Lower leg skin (tissue), 4 donors: ENCODE measurements at regions not wholly inside any gene's neighbourhood (a gene's known extent, or its start where the extent isn't known, plus 50 kb on each side); places are given as distances from the start of the nearest gene placed in this dataset.

ENCODE experiments used
- DNase-seq, 2 donors: peaks; one replicate each; pipeline ENCODE4 v3.0.0-alpha.2; 2019; ENCODE audit warnings: low spot score in 2 of 2
- H3K4me3 ChIP-seq: fragments of 200-600 bp; sonication (generic); 2 replicates; pipeline ENCODE4 v1.5.1; 2017; ENCODE audit warnings: mild to moderate bottlenecking, low read depth; ENCODE audit not compliant: poor library complexity, severe bottlenecking
- POLR2A ChIP-seq, 2 donors: fragments of 450-650 bp; IDR thresholded peaks; one replicate each; pipeline ENCODE4 v1.6.1; 2016 to 2017; ENCODE audit warnings: antibody characterized with exemption in 2 of 2, mild to moderate bottlenecking in 1 of 2, moderate library complexity in 1 of 2
- WGBS, 2 donors: methylation state at CpG; one replicate each; pipeline ENCODE4 v1.1.5; 2018; 5-methylcytosine and 5-hydroxymethylcytosine counted together
- intact Hi-C: fragments of 100-400 bp; cut with DNase I; formaldehyde crosslinking; loops from one replicate; pipeline ENCODE4 v1.15.0; 2023; ENCODE audit warnings: low total_unique reads
- TF ChIP-seq, protein P1 (sequence below), 3 donors: fragments of 450-650 bp; IDR thresholded peaks; one replicate each; pipeline ENCODE4 v1.5.1; 2016; ENCODE audit warnings: antibody characterized with exemption in 3 of 3, mild to moderate bottlenecking in 3 of 3, moderate library complexity in 2 of 3

DNA sequence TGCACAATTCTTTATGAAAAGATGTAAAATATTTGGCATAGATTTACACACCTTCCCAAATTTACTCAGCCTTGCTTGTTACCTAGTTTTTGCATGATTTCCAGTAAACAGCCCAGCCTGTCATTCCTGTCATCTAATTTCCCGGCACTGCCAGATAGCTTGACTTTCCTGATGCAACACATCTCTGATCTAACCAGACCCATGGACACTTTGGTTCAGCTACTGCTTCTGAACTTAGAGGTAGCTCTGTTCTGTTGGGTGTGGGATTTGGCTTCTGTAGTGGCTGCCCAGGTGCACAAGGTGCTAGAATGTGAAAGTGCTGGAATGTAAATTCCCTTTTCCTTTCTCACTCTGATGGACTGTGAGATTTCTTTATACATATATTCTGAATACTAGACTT lies 1033.5 kb downstream of the SLITRK1 start:
- WGBS, 2 donors: 63 to 79% methylated on average over 1 of the region's 1 CpG
- no peak overlapping the region for H3K4me3 ChIP-seq
- DNase-seq: no peak
- intact Hi-C loops: no loop called here
- no peak for TF ChIP-seq POLR2A (IDR thresholded peaks at IDR 0.05)
- TF ChIP-seq, protein P1, sequence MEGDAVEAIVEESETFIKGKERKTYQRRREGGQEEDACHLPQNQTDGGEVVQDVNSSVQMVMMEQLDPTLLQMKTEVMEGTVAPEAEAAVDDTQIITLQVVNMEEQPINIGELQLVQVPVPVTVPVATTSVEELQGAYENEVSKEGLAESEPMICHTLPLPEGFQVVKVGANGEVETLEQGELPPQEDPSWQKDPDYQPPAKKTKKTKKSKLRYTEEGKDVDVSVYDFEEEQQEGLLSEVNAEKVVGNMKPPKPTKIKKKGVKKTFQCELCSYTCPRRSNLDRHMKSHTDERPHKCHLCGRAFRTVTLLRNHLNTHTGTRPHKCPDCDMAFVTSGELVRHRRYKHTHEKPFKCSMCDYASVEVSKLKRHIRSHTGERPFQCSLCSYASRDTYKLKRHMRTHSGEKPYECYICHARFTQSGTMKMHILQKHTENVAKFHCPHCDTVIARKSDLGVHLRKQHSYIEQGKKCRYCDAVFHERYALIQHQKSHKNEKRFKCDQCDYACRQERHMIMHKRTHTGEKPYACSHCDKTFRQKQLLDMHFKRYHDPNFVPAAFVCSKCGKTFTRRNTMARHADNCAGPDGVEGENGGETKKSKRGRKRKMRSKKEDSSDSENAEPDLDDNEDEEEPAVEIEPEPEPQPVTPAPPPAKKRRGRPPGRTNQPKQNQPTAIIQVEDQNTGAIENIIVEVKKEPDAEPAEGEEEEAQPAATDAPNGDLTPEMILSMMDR (IDR thresholded peaks at IDR 0.05): no peak

DNA sequence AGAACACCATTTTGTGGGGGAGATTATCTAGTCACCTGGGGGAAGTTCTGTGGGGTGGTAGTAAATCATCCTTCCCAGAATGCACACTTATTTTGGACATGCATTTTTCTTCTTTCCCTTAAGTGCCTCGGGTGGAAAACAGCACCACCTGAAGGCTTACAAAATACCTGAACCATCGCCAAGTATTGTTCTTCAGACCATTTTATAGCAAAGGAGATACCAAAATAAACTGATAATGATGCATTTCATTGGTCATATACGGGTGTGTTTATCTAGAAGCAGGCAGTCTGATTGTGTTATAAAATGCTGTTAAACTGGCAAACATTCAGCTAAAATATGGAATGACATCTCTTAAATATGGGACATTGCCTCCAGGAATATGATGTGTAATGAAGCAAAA lies 1034.7 kb downstream of the SLITRK1 start:
- WGBS, 2 donors: 43 to 50% methylated on average over 3 of the region's 3 CpGs
- intact Hi-C loops: no loop called here
- TF ChIP-seq, protein P1 (IDR thresholded peaks at IDR 0.05): no peak
- no peak for TF ChIP-seq POLR2A (IDR thresholded peaks at IDR 0.05)
- H3K4me3 ChIP-seq: no peak overlapping the region
- DNase-seq: no peak

GRCh38 chr13:82833923-82834322 lies 1048.4 kb downstream of the SLITRK1 start:
- WGBS, 2 donors: 38 to 40% methylated on average over 3 of the region's 3 CpGs
- no peak overlapping the region for H3K4me3 ChIP-seq
- intact Hi-C loops: no loop called here
- DNase-seq: no peak
- TF ChIP-seq POLR2A (IDR thresholded peaks at IDR 0.05): no peak
- TF ChIP-seq, protein P1 (IDR thresholded peaks at IDR 0.05): no peak

GRCh38 chr13:82829040-82829439 lies 1053.2 kb downstream of the SLITRK1 start:
- TF ChIP-seq POLR2A (IDR thresholded peaks at IDR 0.05): no peak
- WGBS, 2 donors: 100% methylated on average over 1 of the region's 1 CpG
- no peak for DNase-seq
- no peak overlapping the region for H3K4me3 ChIP-seq
- intact Hi-C loops: no loop called here

DNA sequence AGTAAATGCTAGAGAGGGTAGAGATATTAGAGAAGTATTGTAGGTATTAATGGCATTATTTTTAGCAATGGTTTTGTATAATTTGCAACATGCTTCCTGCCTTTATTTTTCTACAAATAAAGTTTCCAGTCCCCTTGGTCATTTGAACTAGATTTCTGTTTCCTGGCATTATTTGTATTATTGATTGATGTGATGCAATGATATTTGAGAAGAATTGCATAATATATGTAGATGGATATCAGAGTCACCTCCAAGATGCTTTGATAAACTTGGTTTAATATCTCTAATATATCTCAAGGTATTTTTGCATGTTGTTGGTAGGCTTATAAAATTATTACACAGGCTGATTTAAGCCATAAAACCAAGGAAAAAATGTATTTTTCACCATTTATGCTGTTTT lies 1054.5 kb downstream of the SLITRK1 start:
- no peak overlapping the region for H3K4me3 ChIP-seq
- no peak for DNase-seq
- no peak for TF ChIP-seq POLR2A (IDR thresholded peaks at IDR 0.05)
- TF ChIP-seq, protein P1 (IDR thresholded peaks at IDR 0.05): no peak
- intact Hi-C loops: no loop called here

GRCh38 chr13:82822935-82823334 lies 1059.3 kb downstream of the SLITRK1 start:
- TF ChIP-seq, protein P1 (IDR thresholded peaks at IDR 0.05): no peak
- no peak for TF ChIP-seq POLR2A (IDR thresholded peaks at IDR 0.05)
- H3K4me3 ChIP-seq: no peak overlapping the region
- WGBS, 2 donors: 90 to 95% methylated on average over 10 of the region's 10 CpGs
- intact Hi-C loops: no loop called here
- no peak for DNase-seq
